OCI-LY3 (cell line): ENCODE measurements at regions not wholly inside any gene's neighbourhood (a gene's known extent, or its start where the extent isn't known, plus 50 kb on each side); places are given as distances from the start of the nearest gene placed in this dataset.

Experiments
- H2AFZ ChIP-seq: fragments of 200-600, 300-600 bp; shearing (Covaris generic); 2 replicates; pipeline ENCODE4 v1.6.0; 2014; ENCODE audit warnings: antibody characterized with exemption, low read depth, low read length
- H3K27ac ChIP-seq: fragments of 200-600, 300-600 bp; sonication (generic); 2 replicates; pipeline ENCODE4 v1.5.1; 2014; ENCODE audit warnings: mild to moderate bottlenecking, low read length, moderate library complexity, mixed read lengths
- H3K27me3 ChIP-seq: fragments of 200-600, 300-600 bp; sonication (generic); 2 replicates; pipeline ENCODE4 v1.6.1; 2014; ENCODE audit warnings: low read depth, low read length, mixed read lengths
- H3K36me3 ChIP-seq: fragments of 200-600, 300-600 bp; sonication (generic); replicated peaks from 2 replicates; pipeline ENCODE3; 2014; ENCODE audit warnings: low read depth, low read length, mixed read lengths
- H3K4me1 ChIP-seq: fragments of 300-600, 200-600 bp; sonication (generic); 2 replicates; pipeline ENCODE4 v1.6.1; 2014; ENCODE audit warnings: low read length, mixed read lengths
- H3K4me2 ChIP-seq: fragments of 200-600, 300-600 bp; sonication (generic); 2 replicates; pipeline ENCODE4 v1.6.1; 2014; ENCODE audit warnings: low read length, mixed read lengths
- H3K4me3 ChIP-seq: fragments of 300-600, 200-600 bp; sonication (generic); 2 replicates; pipeline ENCODE4 v1.5.1; 2014; ENCODE audit warnings: antibody characterized with exemption, mild to moderate bottlenecking, low read length, moderate library complexity
- H3K79me2 ChIP-seq: fragments of 300-600, 200-600 bp; shearing (Covaris generic); 2 replicates; pipeline ENCODE4 v1.6.1; 2014; ENCODE audit warnings: mild to moderate bottlenecking, low read length, mixed read lengths
- H3K9ac ChIP-seq: fragments of 300-600, 200-600 bp; shearing (Covaris generic); 2 replicates; pipeline ENCODE4 v1.6.0; 2014; ENCODE audit warnings: mild to moderate bottlenecking, low read length, moderate library complexity
- H3K9me3 ChIP-seq: fragments of 200-600, 300-600 bp; shearing (Covaris generic); 2 replicates; pipeline ENCODE4 v1.6.1; 2014; ENCODE audit warnings: low read length, mixed read lengths; ENCODE audit not compliant: insufficient read depth
- H4K20me1 ChIP-seq: fragments of 200-600, 300-600 bp; sonication (generic); 2 replicates; pipeline ENCODE4 v1.6.1; 2016; ENCODE audit warnings: low read length, mixed read lengths; ENCODE audit not compliant: insufficient read depth
- EZH2phosphoT487 ChIP-seq: fragments of 200-600 bp; shearing (Covaris generic); IDR thresholded peaks from 2 replicates; pipeline ENCODE4 v1.6.1; 2018; ENCODE audit warnings: antibody characterized with exemption, mixed run types, low read depth
- TF ChIP-seq, protein P1 (sequence below): fragments of 200-600, 300-600 bp; sonication (generic); IDR thresholded peaks from 2 replicates; pipeline ENCODE4 v1.5.1; 2014; ENCODE audit warnings: antibody characterized with exemption, low read length, low read depth

DNA sequence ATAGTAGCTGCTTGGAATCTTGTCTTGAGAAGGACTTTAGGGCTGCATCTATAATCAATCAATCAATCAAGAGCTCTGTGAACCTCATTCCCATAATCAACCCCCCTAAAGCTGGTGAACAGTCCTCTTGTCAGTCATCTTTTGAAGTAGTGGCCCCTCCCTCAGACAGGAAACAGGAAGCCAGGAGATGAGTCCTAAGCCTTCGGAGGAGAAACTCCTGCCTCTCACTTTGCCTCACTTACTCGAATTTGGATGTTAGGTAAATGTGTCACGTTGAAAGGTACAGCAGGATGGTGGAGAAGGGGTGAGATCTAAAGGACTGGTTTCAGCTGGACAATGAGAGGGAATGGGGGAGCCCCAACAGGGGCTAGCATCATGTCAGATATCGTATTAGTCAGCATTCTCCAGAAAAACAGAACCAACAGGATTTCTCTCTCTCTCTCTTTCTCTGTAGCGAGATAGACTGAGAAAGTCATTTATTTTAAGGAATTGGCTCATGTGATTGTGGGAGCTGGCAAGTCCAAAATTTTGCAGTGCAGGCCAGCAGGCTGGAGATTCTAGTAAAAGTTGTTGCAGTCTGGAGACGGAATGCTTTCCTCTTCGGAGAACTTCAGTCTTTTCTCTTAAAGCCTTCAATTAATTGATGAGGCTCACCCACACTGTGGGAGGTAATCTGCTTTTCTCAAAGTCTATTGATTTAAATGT, 144.4 kb upstream of the PWP1 start:
- no peak overlapping the region for H3K4me2 ChIP-seq
- H3K9ac ChIP-seq, result no peak overlapping the region
- H3K4me3 ChIP-seq, result no peak overlapping the region
- H3K4me1 ChIP-seq, result no peaks in the 10 kb centered on the region
- H2AFZ ChIP-seq, result no peak overlapping the region
- TF ChIP-seq, protein P1, sequence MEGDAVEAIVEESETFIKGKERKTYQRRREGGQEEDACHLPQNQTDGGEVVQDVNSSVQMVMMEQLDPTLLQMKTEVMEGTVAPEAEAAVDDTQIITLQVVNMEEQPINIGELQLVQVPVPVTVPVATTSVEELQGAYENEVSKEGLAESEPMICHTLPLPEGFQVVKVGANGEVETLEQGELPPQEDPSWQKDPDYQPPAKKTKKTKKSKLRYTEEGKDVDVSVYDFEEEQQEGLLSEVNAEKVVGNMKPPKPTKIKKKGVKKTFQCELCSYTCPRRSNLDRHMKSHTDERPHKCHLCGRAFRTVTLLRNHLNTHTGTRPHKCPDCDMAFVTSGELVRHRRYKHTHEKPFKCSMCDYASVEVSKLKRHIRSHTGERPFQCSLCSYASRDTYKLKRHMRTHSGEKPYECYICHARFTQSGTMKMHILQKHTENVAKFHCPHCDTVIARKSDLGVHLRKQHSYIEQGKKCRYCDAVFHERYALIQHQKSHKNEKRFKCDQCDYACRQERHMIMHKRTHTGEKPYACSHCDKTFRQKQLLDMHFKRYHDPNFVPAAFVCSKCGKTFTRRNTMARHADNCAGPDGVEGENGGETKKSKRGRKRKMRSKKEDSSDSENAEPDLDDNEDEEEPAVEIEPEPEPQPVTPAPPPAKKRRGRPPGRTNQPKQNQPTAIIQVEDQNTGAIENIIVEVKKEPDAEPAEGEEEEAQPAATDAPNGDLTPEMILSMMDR, result no peak
- no peak for TF ChIP-seq EZH2phosphoT487
- no peaks in the 10 kb centered on the region for H3K36me3 ChIP-seq
- H3K79me2 ChIP-seq, result no peaks in the 10 kb centered on the region
- H3K27me3 ChIP-seq, result 0 out of 2 replicates have a peak, but pooled peaks cover 2% of the 10 kb centered on the region
- H3K27ac ChIP-seq, result no peak overlapping the region
- H4K20me1 ChIP-seq, result no peaks in the 10 kb centered on the region
- no peaks in the 10 kb centered on the region for H3K9me3 ChIP-seq

DNA sequence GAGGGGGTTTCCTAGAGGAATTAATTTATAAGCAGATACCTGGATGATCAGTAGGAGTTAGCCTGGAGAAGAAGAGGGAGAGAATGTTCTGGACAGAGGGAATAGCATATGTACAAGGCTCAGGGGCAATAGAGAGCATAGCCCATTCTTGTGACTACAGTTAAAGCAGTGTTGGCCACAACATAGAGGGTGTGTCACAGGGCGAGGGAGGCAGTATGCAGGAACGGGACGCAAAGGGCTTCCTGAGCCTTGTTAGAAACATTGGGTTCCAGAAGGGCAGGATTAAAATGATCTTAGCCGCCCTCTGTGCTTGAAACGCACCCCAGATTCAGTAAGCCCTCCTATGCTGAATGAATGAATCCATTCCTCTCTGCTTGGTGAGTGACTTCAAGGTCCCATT, 142.2 kb upstream of the PWP1 start:
- TF ChIP-seq, protein P1, result no peak
- TF ChIP-seq EZH2phosphoT487, result no peak
- Histone ChIP-seq H3K4me3 (no peak overlapping the region), H3K79me2 (no peaks in the 10 kb centered on the region), H4K20me1 (no peaks in the 10 kb centered on the region), H3K4me2 (no peak overlapping the region), H3K27ac (no peak overlapping the region), H3K9me3 (no peaks in the 10 kb centered on the region), H3K36me3 (no peaks in the 10 kb centered on the region), H2AFZ (no peak overlapping the region), H3K4me1 (no peaks in the 10 kb centered on the region), H3K27me3 (0 out of 2 replicates have a peak, but pooled peaks cover 2% of the 10 kb centered on the region), H3K9ac (no peak overlapping the region)

DNA sequence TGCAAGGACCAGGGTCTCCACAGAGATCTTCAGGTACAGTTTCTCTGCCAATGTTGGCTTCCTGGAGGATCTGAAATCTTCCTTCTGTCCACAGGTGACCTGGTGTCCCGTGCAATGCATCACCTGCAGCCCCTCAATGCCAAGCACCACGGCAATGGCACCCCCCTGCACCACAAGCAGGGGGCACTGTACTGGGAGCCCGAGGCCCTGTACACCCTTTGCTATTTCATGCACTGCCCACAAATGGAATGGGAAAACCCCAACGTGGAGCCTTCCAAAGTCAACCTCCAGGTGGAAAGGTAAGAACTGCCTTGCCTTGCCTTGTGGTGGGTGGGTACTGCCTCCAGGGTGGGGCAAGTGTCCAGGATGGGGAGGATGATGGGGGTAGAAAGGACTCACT, 141.8 kb upstream of the PWP1 start:
- no peaks in the 10 kb centered on the region for H3K79me2 ChIP-seq
- no peak overlapping the region for H3K9ac ChIP-seq
- H3K4me2 ChIP-seq, result no peak overlapping the region
- no peak overlapping the region for H3K4me3 ChIP-seq
- H3K27ac ChIP-seq, result no peak overlapping the region
- no peak overlapping the region for H2AFZ ChIP-seq
- H3K9me3 ChIP-seq, result no peaks in the 10 kb centered on the region
- H4K20me1 ChIP-seq, result no peaks in the 10 kb centered on the region
- TF ChIP-seq EZH2phosphoT487, result no peak
- TF ChIP-seq, protein P1, result no peak
- H3K27me3 ChIP-seq, result 0 out of 2 replicates have a peak, but pooled peaks cover 4% of the 10 kb centered on the region
- no peaks in the 10 kb centered on the region for H3K4me1 ChIP-seq
- H3K36me3 ChIP-seq, result no peaks in the 10 kb centered on the region

DNA sequence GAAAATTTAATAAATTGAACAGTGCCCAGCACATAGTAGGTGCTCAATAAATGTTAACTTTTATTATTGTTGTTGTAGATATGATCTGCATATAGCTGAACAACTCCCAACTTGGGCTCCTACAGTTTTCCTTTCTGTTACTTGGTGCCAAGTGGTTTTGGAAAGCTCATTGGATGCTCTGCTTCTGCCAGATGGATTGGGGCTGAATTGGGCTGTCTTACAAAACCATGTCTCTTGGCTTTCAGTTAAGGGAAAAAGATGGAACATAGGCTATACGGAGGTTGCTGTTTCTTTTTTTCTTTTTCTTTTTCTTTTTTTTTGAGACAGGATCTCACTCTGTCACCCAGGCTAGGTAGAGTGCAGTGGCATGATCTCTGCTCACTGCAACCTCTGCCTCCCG, 140.7 kb upstream of the PWP1 start:
- TF ChIP-seq EZH2phosphoT487, result no peak
- TF ChIP-seq, protein P1, result no peak
- H3K9ac ChIP-seq, result no peak overlapping the region
- no peak overlapping the region for H3K4me3 ChIP-seq
- H4K20me1 ChIP-seq, result no peaks in the 10 kb centered on the region
- H3K9me3 ChIP-seq, result no peaks in the 10 kb centered on the region
- H3K4me2 ChIP-seq, result no peak overlapping the region
- H3K27me3 ChIP-seq, result 0 out of 2 replicates have a peak, but pooled peaks cover 7% of the 10 kb centered on the region
- no peaks in the 10 kb centered on the region for H3K4me1 ChIP-seq
- no peak overlapping the region for H2AFZ ChIP-seq
- H3K79me2 ChIP-seq, result no peaks in the 10 kb centered on the region
- H3K27ac ChIP-seq, result no peak overlapping the region
- H3K36me3 ChIP-seq, result no peaks in the 10 kb centered on the region
